C4-2B (cell line): ENCODE measurements at regions not wholly inside any gene's neighbourhood (a gene's known extent, or its start where the extent isn't known, plus 50 kb on each side); places are given as distances from the start of the nearest gene placed in this dataset.

Experiments
- ZFX ChIP-seq: fragments of 450-650 bp; IDR thresholded peaks from 2 replicates; pipeline ENCODE4 v1.6.1; 2017
- TF ChIP-seq, protein P1 (sequence below): fragments of 450-650 bp; conservative IDR thresholded peaks from 2 replicates; pipeline ENCODE4 v1.5.1; 2017; ENCODE audit warnings: mild to moderate bottlenecking

- TF ChIP-seq, protein P1, sequence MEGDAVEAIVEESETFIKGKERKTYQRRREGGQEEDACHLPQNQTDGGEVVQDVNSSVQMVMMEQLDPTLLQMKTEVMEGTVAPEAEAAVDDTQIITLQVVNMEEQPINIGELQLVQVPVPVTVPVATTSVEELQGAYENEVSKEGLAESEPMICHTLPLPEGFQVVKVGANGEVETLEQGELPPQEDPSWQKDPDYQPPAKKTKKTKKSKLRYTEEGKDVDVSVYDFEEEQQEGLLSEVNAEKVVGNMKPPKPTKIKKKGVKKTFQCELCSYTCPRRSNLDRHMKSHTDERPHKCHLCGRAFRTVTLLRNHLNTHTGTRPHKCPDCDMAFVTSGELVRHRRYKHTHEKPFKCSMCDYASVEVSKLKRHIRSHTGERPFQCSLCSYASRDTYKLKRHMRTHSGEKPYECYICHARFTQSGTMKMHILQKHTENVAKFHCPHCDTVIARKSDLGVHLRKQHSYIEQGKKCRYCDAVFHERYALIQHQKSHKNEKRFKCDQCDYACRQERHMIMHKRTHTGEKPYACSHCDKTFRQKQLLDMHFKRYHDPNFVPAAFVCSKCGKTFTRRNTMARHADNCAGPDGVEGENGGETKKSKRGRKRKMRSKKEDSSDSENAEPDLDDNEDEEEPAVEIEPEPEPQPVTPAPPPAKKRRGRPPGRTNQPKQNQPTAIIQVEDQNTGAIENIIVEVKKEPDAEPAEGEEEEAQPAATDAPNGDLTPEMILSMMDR, result no peak
- no peak for TF ChIP-seq ZFX
Observed at GRCh38 chr10:111171183-111171582, 94.4 kb downstream of the ADRA2A start.
